Colonic mucosa (tissue), 4 donors: ENCODE measurements at regions not wholly inside any gene's neighbourhood (a gene's known extent, or its start where the extent isn't known, plus 50 kb on each side); places are given as distances from the start of the nearest gene placed in this dataset.

Experiments
- DNase-seq: peaks from one replicate; pipeline ENCODE4 v3.0.0-alpha.2; 2020
- H3K27ac ChIP-seq: fragments of 200-600 bp; one replicate; pipeline ENCODE4 v1.8.0; 2021
- H3K27me3 ChIP-seq: fragments of 200-600 bp; one replicate; pipeline ENCODE4 v1.8.0; 2021
- H3K36me3 ChIP-seq: fragments of 200-600 bp; one replicate; pipeline ENCODE4 v1.8.0; 2021
- H3K4me1 ChIP-seq: fragments of 200-600 bp; one replicate; pipeline ENCODE4 v1.8.0; 2021; ENCODE audit warnings: mild to moderate bottlenecking
- H3K4me3 ChIP-seq: fragments of 200-600 bp; one replicate; pipeline ENCODE4 v1.8.0; 2021
- H3K9ac ChIP-seq, 2 donors: one replicate each; pipeline ENCODE4 v1.7.0; 2013; ENCODE audit warnings: control low read depth in 2 of 2, low read depth in 2 of 2, low read length in 2 of 2
- H3K9me3 ChIP-seq: fragments of 200-600 bp; one replicate; pipeline ENCODE4 v1.8.0; 2021
- intact Hi-C: fragments of 100-400 bp; cut with DNase I; formaldehyde crosslinking; loops from one replicate; pipeline ENCODE4 v1.14.1; 2022
- TF ChIP-seq, protein P1 (sequence below): fragments of 200-600 bp; IDR thresholded peaks from one replicate; pipeline ENCODE4 v1.8.0; 2022; ENCODE audit warnings: antibody characterized with exemption, mild to moderate bottlenecking
- donor health status: healthy.
- donor health status: DM: no; HTN: no; CAD: no.
- donor health status: DM: no; HTN: no; CAD: no.

DNA sequence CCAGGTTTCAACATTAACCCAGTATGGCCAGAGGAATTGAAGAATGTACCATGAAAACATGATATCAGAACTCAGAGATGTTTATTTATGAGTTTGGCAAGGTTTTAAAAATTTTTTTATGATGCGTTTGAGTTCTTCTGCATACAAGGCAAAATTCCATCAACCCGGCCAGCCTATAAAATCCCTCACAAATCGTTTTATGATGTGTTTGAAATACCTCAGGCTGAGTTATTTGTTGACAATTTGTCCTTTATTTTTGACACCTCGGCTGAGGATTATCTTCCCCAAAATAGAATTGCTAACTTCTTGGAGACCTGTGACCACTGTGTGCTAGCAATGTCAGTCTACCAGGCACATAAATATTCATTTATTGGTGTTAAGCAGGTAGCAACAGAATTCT, 91.9 kb upstream of the SLC24A3 start:
- Histone ChIP-seq H3K9me3 (no peaks in the 10 kb centered on the region), H3K27me3 (no peaks in the 10 kb centered on the region), H3K27ac (no peak overlapping the region), H3K4me1 (no peaks in the 10 kb centered on the region), H3K4me3 (no peak overlapping the region), H3K9ac (no peak overlapping the region), H3K36me3 (no peaks in the 10 kb centered on the region)
- intact Hi-C loops = no loop called here
- DNase-seq = no peak
- TF ChIP-seq, protein P1, sequence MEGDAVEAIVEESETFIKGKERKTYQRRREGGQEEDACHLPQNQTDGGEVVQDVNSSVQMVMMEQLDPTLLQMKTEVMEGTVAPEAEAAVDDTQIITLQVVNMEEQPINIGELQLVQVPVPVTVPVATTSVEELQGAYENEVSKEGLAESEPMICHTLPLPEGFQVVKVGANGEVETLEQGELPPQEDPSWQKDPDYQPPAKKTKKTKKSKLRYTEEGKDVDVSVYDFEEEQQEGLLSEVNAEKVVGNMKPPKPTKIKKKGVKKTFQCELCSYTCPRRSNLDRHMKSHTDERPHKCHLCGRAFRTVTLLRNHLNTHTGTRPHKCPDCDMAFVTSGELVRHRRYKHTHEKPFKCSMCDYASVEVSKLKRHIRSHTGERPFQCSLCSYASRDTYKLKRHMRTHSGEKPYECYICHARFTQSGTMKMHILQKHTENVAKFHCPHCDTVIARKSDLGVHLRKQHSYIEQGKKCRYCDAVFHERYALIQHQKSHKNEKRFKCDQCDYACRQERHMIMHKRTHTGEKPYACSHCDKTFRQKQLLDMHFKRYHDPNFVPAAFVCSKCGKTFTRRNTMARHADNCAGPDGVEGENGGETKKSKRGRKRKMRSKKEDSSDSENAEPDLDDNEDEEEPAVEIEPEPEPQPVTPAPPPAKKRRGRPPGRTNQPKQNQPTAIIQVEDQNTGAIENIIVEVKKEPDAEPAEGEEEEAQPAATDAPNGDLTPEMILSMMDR = no peak

DNA sequence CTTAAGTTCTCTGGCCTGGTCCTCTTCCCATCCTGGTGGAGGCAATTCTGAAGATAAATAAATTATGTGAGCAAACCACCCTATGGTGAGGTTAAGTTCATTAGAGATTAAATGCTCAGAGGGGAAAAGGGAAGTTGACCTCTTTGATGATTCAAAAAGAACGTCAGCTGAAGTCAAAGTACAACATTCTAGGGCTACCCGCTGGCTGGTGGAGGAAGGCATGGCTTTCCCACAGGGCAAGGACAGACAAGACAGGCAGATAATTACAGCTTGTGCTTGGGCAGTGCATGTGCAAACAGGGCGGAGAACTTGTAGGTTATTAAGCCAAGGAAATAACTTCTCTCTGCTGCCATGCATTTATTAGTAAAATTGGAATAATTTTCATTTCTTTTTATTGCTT, 91.0 kb upstream of the SLC24A3 start:
- intact Hi-C loops = no loop called here
- peak; percentile 56 for DNase-seq
- no peaks in the 10 kb centered on the region for H3K36me3 ChIP-seq
- no peaks in the 10 kb centered on the region for H3K4me1 ChIP-seq
- no peaks in the 10 kb centered on the region for H3K9me3 ChIP-seq
- no peak overlapping the region for H3K4me3 ChIP-seq
- H3K27ac ChIP-seq = peak overlapping the region; percentile 23
- no peaks in the 10 kb centered on the region for H3K27me3 ChIP-seq
- no peak overlapping the region for H3K9ac ChIP-seq
- TF ChIP-seq, protein P1 = no peak

DNA sequence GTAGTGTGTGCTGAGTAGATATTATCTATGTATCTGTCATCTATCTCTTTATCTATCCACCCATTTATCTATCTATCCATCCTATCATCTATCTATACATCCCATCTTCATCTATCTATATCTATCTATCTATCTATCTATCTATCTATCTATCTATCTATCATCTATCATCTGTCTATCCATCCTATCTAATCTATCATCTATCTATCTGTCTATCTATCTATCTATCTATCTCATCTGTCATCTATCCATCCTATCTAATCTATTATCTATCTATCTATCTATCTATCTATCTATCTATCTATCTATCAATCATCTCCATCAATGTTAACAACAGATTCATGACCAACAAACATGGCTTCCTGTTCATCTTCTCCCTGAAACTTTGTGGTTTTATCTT, 90.5 kb upstream of the SLC24A3 start:
- Histone ChIP-seq H3K27ac (peak overlapping the region; percentile 23), H3K27me3 (no peaks in the 10 kb centered on the region), H3K36me3 (no peaks in the 10 kb centered on the region), H3K4me1 (no peaks in the 10 kb centered on the region), H3K4me3 (no peak overlapping the region), H3K9ac (no peak overlapping the region), H3K9me3 (no peaks in the 10 kb centered on the region)
- TF ChIP-seq, protein P1 = no peak
- DNase-seq = no peak
- intact Hi-C loops = no loop called here

DNA sequence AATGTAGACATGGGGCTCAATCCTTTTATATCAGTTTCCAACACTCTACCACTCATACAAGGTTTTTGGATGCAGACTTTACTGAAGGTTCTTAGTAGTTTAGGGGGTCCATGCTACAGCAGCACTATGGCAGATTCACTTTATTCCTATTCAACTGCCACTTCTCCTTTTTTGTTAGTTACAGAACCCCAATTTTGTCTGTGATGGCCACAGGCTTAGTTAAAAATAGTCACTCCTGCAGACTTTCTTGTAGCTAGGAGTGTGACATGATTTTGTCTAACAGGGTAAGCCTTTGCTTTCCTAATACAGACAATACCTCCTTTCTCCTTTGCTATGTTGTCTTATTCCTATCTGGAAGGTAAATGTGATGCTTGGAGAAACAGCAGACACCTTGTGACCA, 90.0 kb upstream of the SLC24A3 start:
- TF ChIP-seq, protein P1 = no peak
- Histone ChIP-seq H3K4me3 (no peak overlapping the region), H3K36me3 (no peaks in the 10 kb centered on the region), H3K9me3 (no peaks in the 10 kb centered on the region), H3K27me3 (no peaks in the 10 kb centered on the region), H3K9ac (no peak overlapping the region), H3K4me1 (no peaks in the 10 kb centered on the region), H3K27ac (no peak overlapping the region)
- DNase-seq = no peak
- intact Hi-C loops = no loop called here

DNA sequence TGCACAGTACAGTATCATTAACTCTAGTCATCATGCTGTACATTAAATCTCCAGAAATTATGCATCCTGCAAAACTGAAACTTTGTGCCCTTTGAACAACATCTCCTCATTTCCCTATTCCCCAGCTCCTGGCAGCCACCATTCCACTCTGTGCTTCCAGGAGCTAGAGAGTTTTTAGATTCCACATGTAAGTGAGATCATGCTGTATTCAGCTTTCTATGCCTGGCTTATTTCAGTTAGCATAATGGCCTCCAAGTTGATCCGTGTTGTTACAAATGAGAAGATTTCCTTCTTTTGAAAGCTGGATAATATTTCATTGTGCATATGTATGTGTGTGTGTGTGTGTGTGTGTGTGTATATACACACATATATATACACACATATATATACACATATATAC, 86.9 kb upstream of the SLC24A3 start:
- Histone ChIP-seq H3K4me1 (no peaks in the 10 kb centered on the region), H3K9ac (no peak overlapping the region), H3K36me3 (no peaks in the 10 kb centered on the region), H3K9me3 (no peaks in the 10 kb centered on the region), H3K27me3 (no peaks in the 10 kb centered on the region), H3K4me3 (no peak overlapping the region), H3K27ac (no peak overlapping the region)
- DNase-seq = no peak
- TF ChIP-seq, protein P1 = no peak
- intact Hi-C loops = no loop called here

DNA sequence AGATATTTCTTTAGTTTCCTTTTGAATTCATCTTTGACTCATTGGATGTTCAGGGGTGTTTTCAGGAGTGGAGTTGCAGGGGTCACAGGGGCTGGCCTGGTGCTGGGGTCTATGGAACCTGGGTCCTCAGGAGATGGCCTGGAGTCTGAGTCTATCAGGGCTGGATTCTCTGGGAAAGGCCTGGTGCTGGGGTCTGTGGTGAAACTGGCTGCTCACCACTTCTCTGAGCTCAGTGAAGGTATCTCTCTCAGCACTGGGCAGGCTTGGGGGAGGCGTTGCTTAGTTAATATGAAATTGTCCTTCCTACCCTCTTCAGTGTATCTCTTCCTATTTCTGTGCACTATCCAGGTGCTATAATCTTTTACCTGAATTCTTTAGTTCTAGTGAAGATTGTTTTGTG, 83.1 kb upstream of the SLC24A3 start:
- Histone ChIP-seq H3K36me3 (no peaks in the 10 kb centered on the region), H3K27me3 (no peaks in the 10 kb centered on the region), H3K4me3 (no peak overlapping the region), H3K9me3 (no peaks in the 10 kb centered on the region), H3K9ac (no peak overlapping the region), H3K27ac (peak overlapping the region; percentile 28), H3K4me1 (no peaks in the 10 kb centered on the region)
- TF ChIP-seq, protein P1 = no peak
- intact Hi-C loops = no loop called here
- no peak for DNase-seq
